Activated naive CD4-positive, alpha-beta T cell treated with anti-CD3 and anti-CD28 coated beads for 36 hours (primary cell): ENCODE measurements at regions not wholly inside any gene's neighbourhood (a gene's known extent, or its start where the extent isn't known, plus 50 kb on each side); places are given as distances from the start of the nearest gene placed in this dataset.

Source experiments
- CTCF ChIA-PET: fragments of 350-600 bp; sonication (Branson Sonifier 250); formaldehyde crosslinking; loops from one replicate; lab custom pipeline; 2021; ENCODE audit warnings: antibody characterized with exemption; lab: Charles Lee
- DNase-seq: peaks from one replicate; pipeline ENCODE4 v3.0.0-alpha.2; 2020
- H3K27ac Mint-ChIP-seq: one replicate; pipeline ENCODE4 v1.8.0; 2021; ENCODE audit warnings: mild to moderate bottlenecking, mixed read lengths
- H3K27me3 Mint-ChIP-seq: one replicate; pipeline ENCODE4 v1.8.0; 2021; ENCODE audit warnings: low read depth, mixed read lengths
- H3K36me3 Mint-ChIP-seq: one replicate; pipeline ENCODE4 v1.8.0; 2021; ENCODE audit warnings: low read depth, mixed read lengths
- H3K4me1 Mint-ChIP-seq: one replicate; pipeline ENCODE4 v1.8.0; 2021; ENCODE audit warnings: low read depth, mixed read lengths
- H3K4me3 Mint-ChIP-seq: one replicate; pipeline ENCODE4 v1.8.0; 2021; ENCODE audit warnings: mild to moderate bottlenecking, moderate library complexity, mixed read lengths
- H3K9me3 Mint-ChIP-seq: one replicate; pipeline ENCODE4 v1.8.0; 2021; ENCODE audit warnings: mixed read lengths
- intact Hi-C: fragments of 100-400 bp; cut with micrococcal nuclease; formaldehyde crosslinking; loops from one replicate; pipeline ENCODE4 v1.15.1; 2023

DNA sequence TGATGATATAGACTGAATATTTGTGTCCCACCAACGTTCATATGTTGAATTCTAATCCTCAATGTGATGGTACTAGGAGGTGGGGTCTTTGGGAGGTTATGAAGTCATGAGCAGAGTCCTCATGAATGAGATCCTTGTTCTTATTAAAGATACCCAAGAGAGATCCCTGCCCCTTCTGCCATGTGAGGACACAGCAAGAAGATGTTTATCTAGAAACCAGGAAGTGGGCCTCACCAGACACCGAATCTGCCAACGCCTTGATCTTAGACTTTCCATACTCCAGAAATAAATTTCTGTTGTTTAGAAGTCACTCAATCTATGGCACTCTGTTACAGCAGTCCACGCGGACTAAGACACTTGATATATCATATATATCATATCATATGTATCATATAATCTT is 67.7 kb upstream of the GCM1 start:
- CTCF ChIA-PET, result no interaction called here
- Mint-ChIP-seq H3K9me3 (peaks cover 2% of the 10 kb centered on the region), H3K4me1 (peaks cover 12% of the 10 kb centered on the region), H3K27ac (no peak overlapping the region), H3K4me3 (no peak overlapping the region), H3K27me3 (no peaks in the 10 kb centered on the region), H3K36me3 (no peaks in the 10 kb centered on the region)
- no peak for DNase-seq
- intact Hi-C loops, result no loop called here

DNA sequence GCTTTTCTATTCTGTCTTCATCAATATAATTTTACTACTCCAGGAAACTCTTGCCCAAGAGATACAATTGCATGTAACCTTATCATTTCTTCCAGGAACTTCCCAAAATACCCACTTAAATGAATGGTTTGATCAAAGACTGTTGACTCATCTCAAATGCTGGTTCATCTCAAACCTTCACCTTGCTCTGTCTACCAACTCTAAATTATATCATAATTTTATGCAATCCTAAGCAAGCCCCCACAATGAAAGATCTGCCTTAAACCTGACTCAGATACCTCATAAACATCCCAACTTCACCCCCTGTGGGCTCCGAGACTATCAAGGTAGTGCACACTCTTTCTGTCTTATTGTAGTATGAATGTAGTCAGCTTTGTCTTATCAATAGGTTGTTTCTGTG is 65.5 kb upstream of the GCM1 start:
- peaks cover 2% of the 10 kb centered on the region for H3K9me3 Mint-ChIP-seq
- H3K4me1 Mint-ChIP-seq, result peaks cover 12% of the 10 kb centered on the region
- no peak overlapping the region for H3K4me3 Mint-ChIP-seq
- CTCF ChIA-PET, result no interaction called here
- no peaks in the 10 kb centered on the region for H3K36me3 Mint-ChIP-seq
- intact Hi-C loops, result no loop called here
- no peaks in the 10 kb centered on the region for H3K27me3 Mint-ChIP-seq
- no peak for DNase-seq
- H3K27ac Mint-ChIP-seq, result no peak overlapping the region

DNA sequence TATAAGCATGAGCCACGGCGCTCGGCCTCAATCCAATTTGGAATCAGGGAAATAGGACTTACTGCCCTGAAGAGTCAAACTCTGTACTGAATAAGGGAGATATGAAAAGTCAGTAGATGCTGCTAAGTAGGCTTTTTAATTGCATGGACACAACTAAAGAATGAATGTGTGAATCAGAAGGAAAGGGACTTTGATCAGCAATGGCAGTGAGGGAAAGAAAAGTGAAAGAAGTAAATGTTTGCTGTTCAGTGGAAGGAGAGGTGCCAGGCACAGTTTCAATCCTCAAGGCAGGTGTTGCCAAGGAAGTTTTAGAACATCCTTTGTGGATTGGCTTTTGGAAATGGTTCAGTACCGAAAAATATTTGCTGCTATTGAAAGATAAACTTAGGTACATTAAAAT is 62.2 kb upstream of the GCM1 start:
- intact Hi-C loops, result no loop called here
- H3K36me3 Mint-ChIP-seq, result no peaks in the 10 kb centered on the region
- peaks cover 5% of the 10 kb centered on the region for H3K4me1 Mint-ChIP-seq
- no peak for DNase-seq
- H3K27ac Mint-ChIP-seq, result no peak overlapping the region
- CTCF ChIA-PET, result interaction anchor here (0.7 to 1.0 kb wide), 2 partner anchors 11 to 441 kb away, joined by 3 read pairs; no protein-coding TSS in a partner anchor
- peaks cover 2% of the 10 kb centered on the region for H3K9me3 Mint-ChIP-seq
- H3K4me3 Mint-ChIP-seq, result no peak overlapping the region
- no peaks in the 10 kb centered on the region for H3K27me3 Mint-ChIP-seq

DNA sequence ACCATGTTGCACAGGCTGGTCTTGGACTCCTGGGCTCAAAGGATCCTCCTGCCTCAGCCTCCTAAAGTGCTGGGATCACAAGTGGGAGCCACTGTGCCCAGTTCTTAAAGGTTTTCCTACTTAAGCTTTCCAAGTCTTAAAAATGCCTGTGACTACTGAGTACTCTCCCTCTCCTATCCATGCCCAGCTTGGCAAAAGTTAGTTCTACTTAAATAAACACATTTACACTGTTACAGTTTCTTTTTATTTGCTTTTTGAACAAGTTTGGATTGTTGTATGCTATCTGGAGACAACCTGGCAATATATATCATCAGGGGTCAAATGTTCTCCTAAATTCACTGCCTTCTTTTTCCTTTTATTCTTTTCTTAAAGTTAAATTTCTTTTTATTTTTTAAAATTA is 61.0 kb upstream of the GCM1 start:
- CTCF ChIA-PET, result interaction anchor here (0.6 to 1.0 kb wide), 3 partner anchors 10 to 301 kb away, joined by 3 to 4 read pairs (median 3); no protein-coding TSS in a partner anchor
- no peak overlapping the region for H3K27ac Mint-ChIP-seq
- intact Hi-C loops, result no loop called here

DNA sequence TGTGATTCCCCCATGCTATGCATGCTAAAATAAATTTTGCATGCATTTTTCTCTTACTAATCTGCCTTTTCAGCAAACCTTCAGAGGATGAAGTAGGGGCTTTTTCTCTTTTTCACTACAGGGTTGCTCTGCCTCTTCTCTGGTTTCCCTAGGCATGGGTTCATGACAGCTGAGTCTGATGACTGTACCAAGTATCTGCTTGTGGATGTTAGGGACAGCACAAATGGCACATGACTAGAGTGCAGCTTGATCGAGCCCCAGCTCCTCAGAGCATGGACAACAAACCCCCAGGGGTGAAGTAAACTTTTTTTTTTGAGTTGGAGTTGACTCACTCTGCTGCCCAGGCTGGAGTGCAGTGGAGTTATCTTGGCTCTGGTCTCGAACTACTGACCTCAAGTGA is 57.1 kb upstream of the GCM1 start:
- Mint-ChIP-seq H3K27ac (no peak overlapping the region), H3K36me3 (no peaks in the 10 kb centered on the region), H3K4me1 (no peaks in the 10 kb centered on the region), H3K4me3 (no peak overlapping the region), H3K9me3 (no peaks in the 10 kb centered on the region), H3K27me3 (no peaks in the 10 kb centered on the region)
- intact Hi-C loops, result no loop called here
- CTCF ChIA-PET, result no interaction called here
- no peak for DNase-seq

More for the DNA sequence above, 61.0 kb upstream of the GCM1 start:
- H3K4me3 Mint-ChIP-seq, result no peak overlapping the region
- H3K36me3 Mint-ChIP-seq, result no peaks in the 10 kb centered on the region
- H3K9me3 Mint-ChIP-seq, result peaks cover 2% of the 10 kb centered on the region
- H3K4me1 Mint-ChIP-seq, result peaks cover 5% of the 10 kb centered on the region
- no peak for DNase-seq
- no peaks in the 10 kb centered on the region for H3K27me3 Mint-ChIP-seq

DNA sequence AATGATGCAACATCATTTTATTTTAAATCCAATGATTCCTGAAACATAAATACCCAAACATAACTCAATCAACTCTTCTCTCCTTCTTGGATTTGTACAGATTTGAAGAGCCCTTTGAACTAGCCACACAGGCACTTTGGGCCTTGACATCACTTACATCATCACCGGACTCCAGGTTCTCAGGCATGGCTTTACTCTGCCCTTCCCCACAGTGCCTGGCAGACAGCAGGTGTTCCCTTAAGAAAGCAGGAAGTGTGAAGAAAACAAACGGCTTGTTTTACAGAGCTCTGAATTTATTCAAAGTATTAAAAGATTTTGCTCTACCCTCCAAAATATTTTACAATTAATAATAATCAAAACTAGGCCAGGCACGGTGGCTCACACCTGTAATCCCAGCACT is 54.8 kb upstream of the GCM1 start:
- CTCF ChIA-PET, result no interaction called here
- Mint-ChIP-seq H3K4me1 (no peaks in the 10 kb centered on the region), H3K9me3 (no peaks in the 10 kb centered on the region), H3K27me3 (no peaks in the 10 kb centered on the region), H3K4me3 (no peak overlapping the region), H3K36me3 (no peaks in the 10 kb centered on the region), H3K27ac (no peak overlapping the region)
- intact Hi-C loops, result no loop called here
- no peak for DNase-seq

DNA sequence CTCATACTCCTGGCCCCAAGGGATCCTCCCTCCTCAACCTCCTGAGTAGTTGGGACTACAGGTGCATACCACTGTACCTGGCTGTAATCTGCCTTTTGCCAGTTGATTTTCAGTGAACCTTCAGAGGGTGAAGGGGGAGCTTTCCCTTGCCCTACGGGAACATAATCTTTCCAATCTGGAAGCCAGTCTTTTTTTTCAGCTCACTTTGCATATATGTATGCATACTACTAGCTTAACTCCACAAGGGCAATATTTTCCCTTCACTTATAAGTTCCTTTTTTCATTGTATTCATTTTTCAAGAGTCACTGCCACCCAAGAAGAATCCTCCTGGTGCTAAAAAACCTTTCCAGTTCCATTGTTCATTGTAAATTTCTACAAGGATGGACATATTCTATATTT is 53.4 kb upstream of the GCM1 start:
- CTCF ChIA-PET, result no interaction called here
- no peak for DNase-seq
- H3K4me1 Mint-ChIP-seq, result no peaks in the 10 kb centered on the region
- H3K9me3 Mint-ChIP-seq, result no peaks in the 10 kb centered on the region
- no peak overlapping the region for H3K27ac Mint-ChIP-seq
- intact Hi-C loops, result no loop called here
- H3K27me3 Mint-ChIP-seq, result no peaks in the 10 kb centered on the region
- no peaks in the 10 kb centered on the region for H3K36me3 Mint-ChIP-seq
- no peak overlapping the region for H3K4me3 Mint-ChIP-seq

DNA sequence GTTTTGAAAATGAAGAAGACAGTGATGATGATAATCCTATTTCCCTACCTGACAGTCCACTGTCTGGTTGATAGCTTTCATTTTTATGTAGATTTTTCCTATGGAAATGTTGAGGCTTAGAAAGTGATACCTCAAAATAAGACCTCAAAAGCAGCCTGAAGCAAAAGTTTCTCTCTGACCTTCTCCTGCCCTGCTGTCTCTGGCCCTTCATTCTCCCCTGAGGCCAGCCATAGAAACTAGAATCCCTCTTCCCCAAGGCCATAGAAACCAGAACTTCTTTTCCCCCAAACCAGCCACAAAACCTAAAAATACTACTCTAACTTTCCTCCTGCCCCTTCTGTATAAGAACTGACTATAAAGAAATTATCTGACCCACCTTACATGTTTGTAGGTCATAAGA is 52.6 kb upstream of the GCM1 start:
- Mint-ChIP-seq H3K9me3 (no peaks in the 10 kb centered on the region), H3K4me1 (no peaks in the 10 kb centered on the region), H3K4me3 (no peak overlapping the region), H3K36me3 (no peaks in the 10 kb centered on the region), H3K27ac (no peak overlapping the region), H3K27me3 (no peaks in the 10 kb centered on the region)
- DNase-seq, result no peak
- intact Hi-C loops, result no loop called here
- CTCF ChIA-PET, result no interaction called here

DNA sequence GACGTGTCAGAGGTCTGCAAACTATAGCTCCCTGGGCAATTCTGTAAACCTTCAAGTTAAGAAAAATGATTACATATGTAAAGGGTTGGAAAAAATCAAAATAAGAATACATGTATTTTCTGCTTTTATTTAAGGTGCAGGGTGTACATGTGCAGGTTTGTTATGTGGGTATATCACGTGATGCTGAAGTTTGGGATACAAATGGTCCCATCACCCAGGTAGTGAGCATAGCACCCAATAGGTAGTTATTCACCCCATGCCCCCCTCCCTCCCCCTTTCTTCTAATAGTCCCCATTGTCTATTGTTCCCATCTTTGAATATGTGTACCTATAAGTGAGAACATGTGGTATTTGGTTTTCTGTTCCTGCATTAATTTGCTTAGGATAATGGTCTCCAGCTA is 51.1 kb upstream of the GCM1 start:
- no peak overlapping the region for H3K4me3 Mint-ChIP-seq
- no peaks in the 10 kb centered on the region for H3K36me3 Mint-ChIP-seq
- intact Hi-C loops, result no loop called here
- no peaks in the 10 kb centered on the region for H3K27me3 Mint-ChIP-seq
- no peak for DNase-seq
- H3K9me3 Mint-ChIP-seq, result no peaks in the 10 kb centered on the region
- no peaks in the 10 kb centered on the region for H3K4me1 Mint-ChIP-seq
- H3K27ac Mint-ChIP-seq, result no peak overlapping the region
- CTCF ChIA-PET, result interaction anchor here (0.7 to 1.2 kb wide), 3 partner anchors 10 to 758 kb away, joined by 3 read pairs; no protein-coding TSS in a partner anchor

DNA sequence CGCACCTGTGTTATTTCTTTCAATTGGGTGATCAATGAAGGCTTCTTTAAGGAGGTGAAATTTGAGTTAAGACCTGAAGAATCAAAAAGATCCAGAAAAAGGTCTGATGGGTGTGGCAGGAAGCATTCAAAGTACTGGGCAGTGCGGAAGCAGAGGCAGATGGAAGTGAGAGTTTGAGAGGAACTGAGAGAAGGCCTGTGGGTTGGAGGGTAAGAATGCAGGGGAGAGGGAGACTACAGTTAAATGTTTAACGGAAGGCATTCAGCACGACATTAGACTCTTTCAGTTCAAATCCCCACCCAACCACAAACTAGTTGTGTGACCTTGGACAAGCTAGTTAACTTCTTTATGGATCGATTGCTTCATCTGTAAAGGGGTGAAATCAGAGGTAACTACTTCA is 50.5 kb upstream of the GCM1 start:
- H3K4me1 Mint-ChIP-seq, result no peaks in the 10 kb centered on the region

More for the DNA sequence above, 50.5 kb upstream of the GCM1 start:
- DNase-seq, result no peak
- intact Hi-C loops, result no loop called here
- no peaks in the 10 kb centered on the region for H3K27me3 Mint-ChIP-seq
- H3K36me3 Mint-ChIP-seq, result no peaks in the 10 kb centered on the region
- no peak overlapping the region for H3K4me3 Mint-ChIP-seq
- H3K27ac Mint-ChIP-seq, result no peak overlapping the region
- no peaks in the 10 kb centered on the region for H3K9me3 Mint-ChIP-seq
- CTCF ChIA-PET, result interaction anchor here (0.7 to 1.2 kb wide), 2 partner anchors 11 to 35 kb away, joined by 3 read pairs; no protein-coding TSS in a partner anchor
